PC-9 (cell line): ENCODE measurements at regions not wholly inside any gene's neighbourhood (a gene's known extent, or its start where the extent isn't known, plus 50 kb on each side); places are given as distances from the start of the nearest gene placed in this dataset.

Experiments used
- BruUV-seq: library from RNA; stranded (reverse); fragments of 400-500 nt; replicated peaks from 2 replicates; lab custom pipeline; 2021; lab: Mats Ljungman, UMichigan
- CTCF ChIA-PET: fragments of 300-600 bp; sonication (Branson Sonifier 250); formaldehyde crosslinking; loops from one replicate; lab custom pipeline; 2022; ENCODE audit warnings: antibody characterized with exemption; lab: Charles Lee
- POLR2A ChIA-PET: fragments of 300-600 bp; sonication (Branson Sonifier 250); formaldehyde crosslinking; loops from one replicate; lab custom pipeline; 2022; ENCODE audit warnings: antibody characterized with exemption; ENCODE audit not compliant: unreplicated experiment; lab: Charles Lee
- DNase-seq, 2 experiments: peaks; one replicate each; pipeline versions ENCODE4 v3.0.0 to v3.0.0-alpha.2; 2015 to 2022; ENCODE audit warnings: mixed read lengths in 1 of 2
- H2AFZ ChIP-seq: fragments of 200-600 bp; sonication (generic); 2 replicates; pipeline ENCODE4 v1.8.1; 2017; ENCODE audit warnings: antibody characterized with exemption
- H3F3A ChIP-seq: fragments of 200-600 bp; sonication (generic); 2 replicates; pipeline ENCODE4 v1.8.1; 2017; ENCODE audit warnings: antibody characterized with exemption, mild to moderate bottlenecking, low read depth; ENCODE audit not compliant: insufficient read depth
- H3K27ac ChIP-seq: fragments of 200-600 bp; sonication (generic); 2 replicates; pipeline ENCODE4 v1.6.1; 2016; ENCODE audit warnings: mixed run types
- H3K27me3 ChIP-seq: fragments of 200-600 bp; sonication (generic); 2 replicates; pipeline ENCODE4 v1.6.1; 2016; ENCODE audit warnings: low read depth, mixed run types; ENCODE audit not compliant: insufficient read depth
- H3K36me3 ChIP-seq: fragments of 200-600 bp; sonication (generic); 2 replicates; pipeline ENCODE4 v1.6.1; 2016; ENCODE audit warnings: low read depth, mixed run types
- H3K4me1 ChIP-seq: fragments of 200-600 bp; sonication (generic); replicated peaks from 2 replicates; pipeline ENCODE4 v1.6.1; 2016; ENCODE audit warnings: mixed run types; ENCODE audit not compliant: insufficient read depth
- H3K4me2 ChIP-seq: fragments of 200-600 bp; sonication (generic); 2 replicates; pipeline ENCODE4 v1.6.1; 2017; ENCODE audit warnings: mixed run types
- H3K4me3 ChIP-seq: fragments of 200-600 bp; sonication (generic); 2 replicates; pipeline ENCODE4 v1.6.1; 2016; ENCODE audit warnings: mixed run types
- H3K79me2 ChIP-seq: fragments of 200-600 bp; sonication (generic); 2 replicates; pipeline ENCODE4 v1.6.1; 2017; ENCODE audit warnings: low read depth, mixed run types
- H3K9me2 ChIP-seq: fragments of 200-600 bp; sonication (generic); 2 replicates; pipeline ENCODE4 v1.8.1; 2017; ENCODE audit warnings: mild to moderate bottlenecking; ENCODE audit not compliant: insufficient read depth
- H3K9me3 ChIP-seq: fragments of 200-600 bp; sonication (generic); 2 replicates; pipeline ENCODE4 v1.8.1; 2016; ENCODE audit warnings: low read depth; ENCODE audit not compliant: insufficient read depth
- H4K20me1 ChIP-seq: fragments of 200-600 bp; sonication (generic); 2 replicates; pipeline ENCODE4 v1.8.1; 2017; ENCODE audit not compliant: insufficient read depth
- CTCF ChIP-seq: fragments of 200-600 bp; sonication (generic); conservative IDR thresholded peaks from 2 replicates; pipeline ENCODE4 v1.6.1; 2017; ENCODE audit warnings: mixed run types, antibody characterized with exemption, mild to moderate bottlenecking, moderate library complexity
- EZH2 ChIP-seq: fragments of 200-600 bp; sonication (generic); IDR thresholded peaks from 2 replicates; pipeline ENCODE4 v1.8.0; 2017; ENCODE audit warnings: antibody characterized with exemption, low read depth
- intact Hi-C: fragments of 100-400 bp; cut with micrococcal nuclease; formaldehyde crosslinking; loops from one replicate; pipeline ENCODE4 v1.10.0; 2022; ENCODE audit not compliant: unreplicated experiment

- ChIA-PET CTCF (no interaction called here), POLR2A (no interaction called here)
- no peaks in the 10 kb centered on the region for H3K27me3 ChIP-seq
- H3K4me2 ChIP-seq: no peak overlapping the region
- BruUV-seq: no TSS peak
- no peaks in the 10 kb centered on the region for H3K79me2 ChIP-seq
- H3K36me3 ChIP-seq: no peaks in the 10 kb centered on the region
- H3K4me1 ChIP-seq: no peaks in the 10 kb centered on the region
- no peak for TF ChIP-seq EZH2
- no peak for TF ChIP-seq CTCF
- intact Hi-C loops: no loop called here
- no peaks in the 10 kb centered on the region for H3K9me2 ChIP-seq
- no peaks in the 10 kb centered on the region for H3K9me3 ChIP-seq
- no peaks in the 10 kb centered on the region for H4K20me1 ChIP-seq
- H3F3A ChIP-seq: no peaks in the 10 kb centered on the region
- no peak overlapping the region for H3K27ac ChIP-seq
- H3K4me3 ChIP-seq: no peak overlapping the region
- no peak for DNase-seq
- H2AFZ ChIP-seq: no peak overlapping the region
Measured at GRCh38 chr5:101440173-101440572, 537.1 kb upstream of the ST8SIA4 start.

GRCh38 chr5:101437351-101437750 lies 534.3 kb upstream of the ST8SIA4 start:
- no peak overlapping the region for H3K4me2 ChIP-seq
- H4K20me1 ChIP-seq: no peaks in the 10 kb centered on the region
- no peak overlapping the region for H3K4me3 ChIP-seq
- H3K27ac ChIP-seq: no peak overlapping the region
- intact Hi-C loops: no loop called here
- no peaks in the 10 kb centered on the region for H3K9me2 ChIP-seq
- H3K27me3 ChIP-seq: no peaks in the 10 kb centered on the region
- no peaks in the 10 kb centered on the region for H3K79me2 ChIP-seq
- POLR2A ChIA-PET: no interaction called here
- no peaks in the 10 kb centered on the region for H3K36me3 ChIP-seq
- no peaks in the 10 kb centered on the region for H3F3A ChIP-seq
- H2AFZ ChIP-seq: no peak overlapping the region
- CTCF ChIA-PET: no interaction called here
- TF ChIP-seq CTCF (no peak), EZH2 (no peak)
- no peaks in the 10 kb centered on the region for H3K9me3 ChIP-seq
- no peaks in the 10 kb centered on the region for H3K4me1 ChIP-seq
- no peak for DNase-seq
- no TSS peak for BruUV-seq

- no peak for DNase-seq
- no peaks in the 10 kb centered on the region for H3K79me2 ChIP-seq
- no peak overlapping the region for H3K4me3 ChIP-seq
- POLR2A ChIA-PET: no interaction called here
- no peak overlapping the region for H2AFZ ChIP-seq
- TF ChIP-seq CTCF (no peak), EZH2 (no peak)
- no peak overlapping the region for H3K4me2 ChIP-seq
- no peaks in the 10 kb centered on the region for H3F3A ChIP-seq
- H3K9me3 ChIP-seq: no peaks in the 10 kb centered on the region
- H4K20me1 ChIP-seq: no peaks in the 10 kb centered on the region
- intact Hi-C loops: no loop called here
- CTCF ChIA-PET: no interaction called here
- no peaks in the 10 kb centered on the region for H3K9me2 ChIP-seq
- H3K27me3 ChIP-seq: no peaks in the 10 kb centered on the region
- H3K36me3 ChIP-seq: no peaks in the 10 kb centered on the region
- BruUV-seq: no TSS peak
- H3K27ac ChIP-seq: no peak overlapping the region
- H3K4me1 ChIP-seq: no peaks in the 10 kb centered on the region
Measured at GRCh38 chr5:101435768-101436167, 532.7 kb upstream of the ST8SIA4 start.
